IMR-90 (cell line): ENCODE measurements at regions not wholly inside any gene's neighbourhood (a gene's known extent, or its start where the extent isn't known, plus 50 kb on each side); places are given as distances from the start of the nearest gene placed in this dataset.

ENCODE experiments used
- ATAC-seq: fragments of 200-7000 bp; cut with Tn5 transposase; 2 replicates; pipeline ENCODE4 v1.9.1; 2020; ENCODE audit warnings: low read depth, mild to moderate bottlenecking, moderate library complexity
- BruUV-seq: library from RNA; stranded (reverse); fragments of 400-500 nt; replicated peaks from 2 replicates; lab custom pipeline; 2021; lab: Mats Ljungman, UMichigan
- CTCF ChIA-PET: fragments of 300-600 bp; formaldehyde crosslinking; extraction: SDS; loops from one replicate; lab custom pipeline; 2021; ENCODE audit warnings: antibody characterized with exemption; lab: Yijun Ruan, JAX
- POLR2A ChIA-PET: fragments of 300-600 bp; sonication (Branson Sonifier 250); formaldehyde crosslinking; loops from one replicate; lab custom pipeline; 2022; ENCODE audit warnings: antibody characterized with exemption; ENCODE audit not compliant: unreplicated experiment; lab: Charles Lee
- DNase-seq: peaks from one replicate; pipeline ENCODE4 v3.0.0; 2013
- H2AFZ ChIP-seq: replicated peaks from 2 replicates; pipeline ENCODE3; 2013; ENCODE audit warnings: low read length, mild to moderate bottlenecking; ENCODE audit not compliant: poor library complexity
- H2AK5ac ChIP-seq: 2 replicates; pipeline ENCODE4 v1.6.1; 2013; ENCODE audit warnings: low read depth, low read length, inconsistent platforms
- H2AK9ac ChIP-seq: replicated peaks from 2 replicates; pipeline ENCODE3; 2013; ENCODE audit warnings: mild to moderate bottlenecking, low read depth, low read length, moderate library complexity; ENCODE audit not compliant: poor library complexity
- H2BK120ac ChIP-seq: 2 replicates; pipeline ENCODE4 v1.6.1; 2013; ENCODE audit warnings: low read depth, low read length, inconsistent platforms
- H2BK15ac ChIP-seq: 3 replicates; pipeline ENCODE4 v1.6.1; 2013; ENCODE audit warnings: low read depth, low read length, inconsistent platforms
- H2BK20ac ChIP-seq: 2 replicates; pipeline ENCODE4 v1.6.1; 2013; ENCODE audit warnings: low read depth, mild to moderate bottlenecking, inconsistent platforms, low read length, moderate library complexity
- H2BK5ac ChIP-seq: 2 replicates; pipeline ENCODE4 v1.6.1; 2013; ENCODE audit warnings: mild to moderate bottlenecking, low read depth, low read length, inconsistent platforms; ENCODE audit not compliant: poor library complexity, severe bottlenecking
- H3K14ac ChIP-seq: replicated peaks from 2 replicates; pipeline ENCODE4 v1.6.1; 2013; ENCODE audit warnings: low read depth, low read length, inconsistent platforms
- H3K18ac ChIP-seq: 2 replicates; pipeline ENCODE4 v1.6.1; 2013; ENCODE audit warnings: low read depth, low read length, control low read depth
- H3K23ac ChIP-seq: 2 replicates; pipeline ENCODE4 v1.6.1; 2013; ENCODE audit warnings: low read depth, low read length, inconsistent platforms
- H3K27ac ChIP-seq: 2 replicates; pipeline ENCODE4 v1.5.1; 2013; ENCODE audit warnings: mild to moderate bottlenecking, control low read depth, low read length; ENCODE audit not compliant: insufficient read depth
- H3K27me3 ChIP-seq: 2 replicates; pipeline ENCODE4 v1.6.1; 2013; ENCODE audit warnings: low read length; ENCODE audit not compliant: control insufficient read depth, insufficient read depth
- H3K36me3 ChIP-seq: 2 replicates; pipeline ENCODE4 v1.6.1; 2013; ENCODE audit warnings: low read length, mixed read lengths; ENCODE audit not compliant: control insufficient read depth, insufficient read depth
- H3K4ac ChIP-seq: 2 replicates; pipeline ENCODE4 v1.6.1; 2013; ENCODE audit warnings: low read depth, low read length, inconsistent platforms
- H3K4me1 ChIP-seq: 2 replicates; pipeline ENCODE4 v1.6.1; 2013; ENCODE audit warnings: low read length, mixed read lengths; ENCODE audit not compliant: control insufficient read depth, insufficient read depth
- H3K4me2 ChIP-seq: 2 replicates; pipeline ENCODE4 v1.6.1; 2013; ENCODE audit warnings: low read depth, mild to moderate bottlenecking, control low read depth, low read length, moderate library complexity
- H3K4me3 ChIP-seq: 2 replicates; pipeline ENCODE4 v1.5.1; 2013; ENCODE audit warnings: low read depth, mild to moderate bottlenecking, control low read depth, low read length, moderate library complexity; ENCODE audit not compliant: insufficient read depth
- H3K56ac ChIP-seq: 2 replicates; pipeline ENCODE4 v1.6.1; 2013; ENCODE audit warnings: low read length, inconsistent platforms; ENCODE audit not compliant: insufficient read depth; ENCODE audit errors: extremely low read depth
- H3K79me1 ChIP-seq, 2 experiments: 2 replicates each; pipeline ENCODE4 v1.6.1; 2013; ENCODE audit warnings: low read length in 2 of 2, inconsistent platforms in 1 of 2, low read depth in 1 of 2
- H3K9ac ChIP-seq: 2 replicates; pipeline ENCODE4 v1.6.1; 2013; ENCODE audit warnings: low read depth, low read length, control low read depth
- H3K9me1 ChIP-seq: 2 replicates; pipeline ENCODE4 v1.6.1; 2013; ENCODE audit warnings: low read length, inconsistent platforms; ENCODE audit not compliant: insufficient read depth
- H3K9me3 ChIP-seq: 2 replicates; pipeline ENCODE4 v1.6.1; 2013; ENCODE audit warnings: low read length; ENCODE audit not compliant: control insufficient read depth, insufficient read depth
- H4K20me1 ChIP-seq: 2 replicates; pipeline ENCODE4 v1.6.1; 2013; ENCODE audit warnings: low read length, inconsistent platforms; ENCODE audit not compliant: insufficient read depth
- H4K5ac ChIP-seq: 2 replicates; pipeline ENCODE4 v1.6.1; 2013; ENCODE audit warnings: mild to moderate bottlenecking, low read depth, low read length, control low read depth
- H4K8ac ChIP-seq, 2 experiments: 2 replicates each; pipeline ENCODE4 v1.6.1; 2013; ENCODE audit warnings: low read depth in 2 of 2, low read length in 2 of 2, control low read depth in 1 of 2, inconsistent platforms in 1 of 2
- H4K91ac ChIP-seq: 2 replicates; pipeline ENCODE4 v1.6.1; 2013; ENCODE audit warnings: low read depth, low read length, inconsistent platforms; ENCODE audit not compliant: insufficient read depth
- BHLHE40 ChIP-seq: fragments of 150-350 bp; IDR thresholded peaks from 2 replicates; pipeline ENCODE4 v1.6.1; 2016; ENCODE audit warnings: mild to moderate bottlenecking, low read depth, low read length
- CEBPB ChIP-seq: IDR thresholded peaks from 2 replicates; pipeline ENCODE4 v1.6.1; 2012; ENCODE audit warnings: low read depth, low read length, improper control_type of control experiment
- CHD1 ChIP-seq: IDR thresholded peaks from 2 replicates; pipeline ENCODE4 v1.6.1; 2012; ENCODE audit warnings: low read depth, low read length, improper control_type of control experiment
- FOS ChIP-seq: fragments of 150-350 bp; IDR thresholded peaks from 2 replicates; pipeline ENCODE4 v1.6.1; 2016; ENCODE audit warnings: low read depth, low read length
- MAFK ChIP-seq: IDR thresholded peaks from 2 replicates; pipeline ENCODE4 v1.6.1; 2012; ENCODE audit warnings: low read depth, low read length, improper control_type of control experiment
- MAZ ChIP-seq: IDR thresholded peaks from 2 replicates; pipeline ENCODE4 v1.6.1; 2012; ENCODE audit warnings: low read depth, mild to moderate bottlenecking, low read length, improper control_type of control experiment, moderate library complexity, borderline replicate concordance
- MXI1 ChIP-seq: IDR thresholded peaks from 2 replicates; pipeline ENCODE4 v1.6.1; 2012; ENCODE audit warnings: low read depth, mild to moderate bottlenecking, low read length, moderate library complexity, borderline replicate concordance
- NFE2L2 ChIP-seq: fragments of 150-350 bp; IDR thresholded peaks from 2 replicates; pipeline ENCODE4 v1.6.1; 2016; ENCODE audit warnings: low read depth, mild to moderate bottlenecking, low read length
- POLR2A ChIP-seq: IDR thresholded peaks from 2 replicates; pipeline ENCODE4 v1.6.1; 2012; ENCODE audit warnings: mild to moderate bottlenecking, low read depth, low read length
- RAD21 ChIP-seq: IDR thresholded peaks from 2 replicates; pipeline ENCODE4 v1.6.1; 2012; ENCODE audit warnings: low read length, improper control_type of control experiment
- RCOR1 ChIP-seq: IDR thresholded peaks from 2 replicates; pipeline ENCODE4 v1.6.1; 2012; ENCODE audit warnings: mild to moderate bottlenecking, low read length, improper control_type of control experiment; ENCODE audit not compliant: insufficient replicate concordance
- RFX5 ChIP-seq: IDR thresholded peaks from 2 replicates; pipeline ENCODE4 v1.8.0; 2012; ENCODE audit warnings: low read depth, mild to moderate bottlenecking, low read length, moderate library complexity
- SMC3 ChIP-seq: fragments of 150-350 bp; IDR thresholded peaks from 2 replicates; pipeline ENCODE4 v1.6.1; 2016; ENCODE audit warnings: low read depth, mild to moderate bottlenecking, antibody characterized with exemption, low read length, moderate library complexity
- WGBS, 2 experiments: methylation state at CpG; one replicate each; pipeline versions ENCODE4 v1.1.5 to v1.1.7; 2013; ENCODE audit warnings: missing lambda C conversion rate in 2 of 2; ENCODE audit not compliant: insufficient read length in 1 of 2; ENCODE audit errors: extremely low coverage in 2 of 2; 5-methylcytosine and 5-hydroxymethylcytosine counted together
- dilution Hi-C: fragments of 300-500 bp; cut with HindIII; formaldehyde crosslinking; loops from one replicate; pipeline ENCODE4 v1.14.3; 2018; ENCODE audit warnings: low sequenced_read_pairs; ENCODE audit not compliant: unreplicated experiment
- in situ Hi-C: fragments of 300-500 bp; cut with MboI; formaldehyde crosslinking; loops from 3 replicates; pipeline ENCODE4 v1.14.3; 2019; ENCODE audit warnings: low sequenced_read_pairs, inconsistent platforms, mixed read lengths
- intact Hi-C: fragments of 100-400 bp; cut with micrococcal nuclease; formaldehyde crosslinking; loops from 2 replicates; pipeline ENCODE4 v1.10.0; 2022
- TF ChIP-seq, protein P1 (sequence below): conservative IDR thresholded peaks from 2 replicates; pipeline ENCODE4 v1.5.1; 2012; ENCODE audit warnings: mild to moderate bottlenecking, low read depth, low read length, improper control_type of control experiment
- TF ChIP-seq, protein P2 (sequence below): fragments of 150-350 bp; IDR thresholded peaks from 2 replicates; pipeline ENCODE4 v1.6.1; 2017; ENCODE audit warnings: mild to moderate bottlenecking, antibody characterized with exemption, low read length, low read depth
- TF ChIP-seq, protein P3 (sequence below): fragments of 150-350 bp; IDR thresholded peaks from 2 replicates; pipeline ENCODE4 v1.6.1; 2016; ENCODE audit warnings: low read depth, mild to moderate bottlenecking, low read length, moderate library complexity, borderline replicate concordance

DNA sequence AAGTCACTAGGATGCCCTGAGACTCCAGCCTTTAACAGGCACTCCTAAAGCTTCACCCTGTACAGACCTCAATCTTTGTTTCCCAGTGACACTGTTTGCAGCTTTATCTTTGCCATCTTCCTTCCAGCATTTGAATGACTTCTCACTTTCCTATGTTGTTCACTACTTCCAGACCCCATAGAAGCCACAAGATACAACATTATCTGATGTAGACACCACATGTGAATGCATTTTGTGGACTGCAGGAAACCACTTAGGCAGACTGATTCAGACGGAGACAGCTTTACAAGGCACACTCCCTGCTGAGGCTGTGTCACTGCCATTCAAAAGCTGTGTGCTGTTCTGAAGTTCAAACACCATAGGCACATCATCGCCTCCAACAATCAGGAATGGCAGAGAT lies 67.3 kb upstream of the SPATS2L start:
- no peak overlapping the region for H2AK5ac ChIP-seq
- no peak overlapping the region for H2AK9ac ChIP-seq
- dilution Hi-C loops, result no loop called here
- H3K36me3 ChIP-seq, result no peaks in the 10 kb centered on the region
- H3K27me3 ChIP-seq, result peaks cover 2% of the 10 kb centered on the region; the same call in 1 of the 2 replicates
- intact Hi-C loops, result no loop called here
- H3K9ac ChIP-seq, result no peak overlapping the region
- no peaks in the 10 kb centered on the region for H3K79me1 ChIP-seq
- H3K18ac ChIP-seq, result no peak overlapping the region
- no peak for ATAC-seq
- no peak overlapping the region; the same call in 1 of the 2 replicates for H3K14ac ChIP-seq
- H3K9me3 ChIP-seq, result no peaks in the 10 kb centered on the region
- no peak overlapping the region for H2BK15ac ChIP-seq
- no peak overlapping the region for H4K5ac ChIP-seq
- H3K27ac ChIP-seq, result no peak overlapping the region
- no peak overlapping the region for H2BK20ac ChIP-seq
- no peak overlapping the region for H3K56ac ChIP-seq
- H3K4me3 ChIP-seq, result no peak overlapping the region
- H2AFZ ChIP-seq, result peak overlapping the region; percentile 39
- TF ChIP-seq POLR2A, result no peak
- TF ChIP-seq SMC3, result no peak
- TF ChIP-seq RAD21, result no peak
- no peak for TF ChIP-seq CHD1
- no peak for TF ChIP-seq MAFK
- TF ChIP-seq, protein P1, sequence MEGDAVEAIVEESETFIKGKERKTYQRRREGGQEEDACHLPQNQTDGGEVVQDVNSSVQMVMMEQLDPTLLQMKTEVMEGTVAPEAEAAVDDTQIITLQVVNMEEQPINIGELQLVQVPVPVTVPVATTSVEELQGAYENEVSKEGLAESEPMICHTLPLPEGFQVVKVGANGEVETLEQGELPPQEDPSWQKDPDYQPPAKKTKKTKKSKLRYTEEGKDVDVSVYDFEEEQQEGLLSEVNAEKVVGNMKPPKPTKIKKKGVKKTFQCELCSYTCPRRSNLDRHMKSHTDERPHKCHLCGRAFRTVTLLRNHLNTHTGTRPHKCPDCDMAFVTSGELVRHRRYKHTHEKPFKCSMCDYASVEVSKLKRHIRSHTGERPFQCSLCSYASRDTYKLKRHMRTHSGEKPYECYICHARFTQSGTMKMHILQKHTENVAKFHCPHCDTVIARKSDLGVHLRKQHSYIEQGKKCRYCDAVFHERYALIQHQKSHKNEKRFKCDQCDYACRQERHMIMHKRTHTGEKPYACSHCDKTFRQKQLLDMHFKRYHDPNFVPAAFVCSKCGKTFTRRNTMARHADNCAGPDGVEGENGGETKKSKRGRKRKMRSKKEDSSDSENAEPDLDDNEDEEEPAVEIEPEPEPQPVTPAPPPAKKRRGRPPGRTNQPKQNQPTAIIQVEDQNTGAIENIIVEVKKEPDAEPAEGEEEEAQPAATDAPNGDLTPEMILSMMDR, result no peak
- no peak for TF ChIP-seq BHLHE40
- TF ChIP-seq RCOR1, result no peak
- no peak for TF ChIP-seq CEBPB
- TF ChIP-seq, protein P2, sequence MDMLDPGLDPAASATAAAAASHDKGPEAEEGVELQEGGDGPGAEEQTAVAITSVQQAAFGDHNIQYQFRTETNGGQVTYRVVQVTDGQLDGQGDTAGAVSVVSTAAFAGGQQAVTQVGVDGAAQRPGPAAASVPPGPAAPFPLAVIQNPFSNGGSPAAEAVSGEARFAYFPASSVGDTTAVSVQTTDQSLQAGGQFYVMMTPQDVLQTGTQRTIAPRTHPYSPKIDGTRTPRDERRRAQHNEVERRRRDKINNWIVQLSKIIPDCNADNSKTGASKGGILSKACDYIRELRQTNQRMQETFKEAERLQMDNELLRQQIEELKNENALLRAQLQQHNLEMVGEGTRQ, result no peak
- TF ChIP-seq RFX5, result no peak
- no peak for TF ChIP-seq NFE2L2
- no peak for TF ChIP-seq MAZ
- no peak for TF ChIP-seq FOS
- TF ChIP-seq, protein P3, sequence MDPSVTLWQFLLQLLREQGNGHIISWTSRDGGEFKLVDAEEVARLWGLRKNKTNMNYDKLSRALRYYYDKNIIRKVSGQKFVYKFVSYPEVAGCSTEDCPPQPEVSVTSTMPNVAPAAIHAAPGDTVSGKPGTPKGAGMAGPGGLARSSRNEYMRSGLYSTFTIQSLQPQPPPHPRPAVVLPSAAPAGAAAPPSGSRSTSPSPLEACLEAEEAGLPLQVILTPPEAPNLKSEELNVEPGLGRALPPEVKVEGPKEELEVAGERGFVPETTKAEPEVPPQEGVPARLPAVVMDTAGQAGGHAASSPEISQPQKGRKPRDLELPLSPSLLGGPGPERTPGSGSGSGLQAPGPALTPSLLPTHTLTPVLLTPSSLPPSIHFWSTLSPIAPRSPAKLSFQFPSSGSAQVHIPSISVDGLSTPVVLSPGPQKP, result no peak
- TF ChIP-seq MXI1, result no peak
- ChIA-PET CTCF (no interaction called here), POLR2A (no interaction called here)
- no peak overlapping the region for H3K4ac ChIP-seq
- no peak overlapping the region for H3K4me2 ChIP-seq
- H2BK5ac ChIP-seq, result no peak overlapping the region
- H3K23ac ChIP-seq, result no peak overlapping the region
- DNase-seq, result no peak
- WGBS, 2 experiments, result no CpG with 5 or more reads among the region's 2 CpGs
- no peak overlapping the region for H4K8ac ChIP-seq
- in situ Hi-C loops, result no loop called here
- no peaks in the 10 kb centered on the region for H3K9me1 ChIP-seq
- no peak overlapping the region for H2BK120ac ChIP-seq
- no peak overlapping the region for H4K91ac ChIP-seq
- no peaks in the 10 kb centered on the region for H4K20me1 ChIP-seq
- H3K4me1 ChIP-seq, result 0 out of 2 replicates have a peak, but pooled peaks cover 2% of the 10 kb centered on the region
- BruUV-seq, result no TSS peak
